Endodermal cell (in vitro differentiated cells): ENCODE measurements at regions not wholly inside any gene's neighbourhood (a gene's known extent, or its start where the extent isn't known, plus 50 kb on each side); places are given as distances from the start of the nearest gene placed in this dataset.

ENCODE experiments used
- DNase-seq: peaks from one replicate; pipeline ENCODE4 v3.0.0-alpha.2; 2017
- H3K27ac ChIP-seq: 2 replicates; pipeline ENCODE4 v1.5.1; 2013; ENCODE audit warnings: mild to moderate bottlenecking, low read depth, low read length, moderate library complexity
- H3K27me3 ChIP-seq: 2 replicates; pipeline ENCODE4 v1.6.1; 2013; ENCODE audit warnings: mild to moderate bottlenecking, low read length, moderate library complexity; ENCODE audit not compliant: insufficient read depth, control insufficient read depth, poor library complexity, severe bottlenecking
- H3K36me3 ChIP-seq: 2 replicates; pipeline ENCODE4 v1.7.0; 2013; ENCODE audit warnings: mild to moderate bottlenecking, low read length, moderate library complexity; ENCODE audit not compliant: control insufficient read depth, insufficient read depth
- H3K4me1 ChIP-seq: one replicate; pipeline ENCODE4 v1.7.0; 2013; ENCODE audit warnings: low read length; ENCODE audit not compliant: control insufficient read depth, insufficient read depth
- H3K4me3 ChIP-seq: 2 replicates; pipeline ENCODE4 v1.5.1; 2013; ENCODE audit warnings: mild to moderate bottlenecking, low read length, moderate library complexity
- H3K9ac ChIP-seq: 2 replicates; pipeline ENCODE4 v1.6.1; 2013; ENCODE audit warnings: mild to moderate bottlenecking, low read length, moderate library complexity; ENCODE audit not compliant: poor library complexity, severe bottlenecking; ENCODE audit errors: extremely low read depth
- H3K9me3 ChIP-seq: 2 replicates; pipeline ENCODE4 v1.6.1; 2013; ENCODE audit warnings: mild to moderate bottlenecking, low read length, moderate library complexity; ENCODE audit not compliant: control insufficient read depth
- H3K27ac Mint-ChIP-seq: 2 replicates; pipeline ENCODE4 v1.8.0; 2020; ENCODE audit warnings: mixed read lengths
- H3K27me3 Mint-ChIP-seq: 2 replicates; pipeline ENCODE4 v1.8.0; 2021; ENCODE audit warnings: mild to moderate bottlenecking, mixed read lengths; ENCODE audit not compliant: insufficient read depth
- H3K36me3 Mint-ChIP-seq: 2 replicates; pipeline ENCODE4 v1.8.0; 2020; ENCODE audit warnings: low read depth, mixed read lengths
- H3K4me1 Mint-ChIP-seq: 2 replicates; pipeline ENCODE4 v1.8.0; 2020; ENCODE audit warnings: mixed read lengths
- H3K4me3 Mint-ChIP-seq: 2 replicates; pipeline ENCODE4 v1.8.0; 2020; ENCODE audit warnings: mild to moderate bottlenecking, moderate library complexity, mixed read lengths
- H3K9me3 Mint-ChIP-seq: 2 replicates; pipeline ENCODE4 v1.8.0; 2020; ENCODE audit warnings: mild to moderate bottlenecking, mixed read lengths
- WGBS, 2 experiments: methylation state at CpG; one replicate each; pipeline versions ENCODE4 v1.1.5 to v1.1.7; 2013; ENCODE audit warnings: missing lambda C conversion rate in 2 of 2, mixed read lengths in 1 of 2; ENCODE audit not compliant: insufficient coverage in 1 of 2, insufficient read length in 1 of 2; 5-methylcytosine and 5-hydroxymethylcytosine counted together
- TF ChIP-seq, protein P1 (sequence below): fragments of 200-600 bp; sonication (generic); conservative IDR thresholded peaks from 2 replicates; pipeline ENCODE4 v1.5.0; 2021; ENCODE audit warnings: antibody characterized with exemption, mild to moderate bottlenecking

DNA sequence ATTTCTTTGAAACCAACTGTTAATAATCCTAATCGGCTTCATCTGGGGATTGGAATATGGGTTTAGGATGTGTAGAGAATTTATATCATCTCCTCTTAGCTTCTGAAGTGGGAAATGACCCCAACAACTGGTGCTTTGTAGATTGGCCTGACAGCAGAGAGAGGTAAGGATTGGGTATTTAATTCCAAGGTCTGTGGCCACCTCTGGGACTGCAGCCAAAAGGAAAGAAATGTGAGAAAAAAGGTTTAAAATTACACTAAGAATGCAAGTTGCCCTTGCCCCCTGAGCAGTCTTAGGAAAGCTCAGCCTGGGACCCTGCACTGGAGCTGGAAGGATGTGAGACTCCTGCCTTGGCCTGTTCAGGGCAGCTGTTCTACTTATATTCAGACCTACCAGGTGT lies 157.1 kb downstream of the FTCDNL1 start:
- Mint-ChIP-seq H3K4me3 (no peak overlapping the region), H3K9me3 (no peaks in the 10 kb centered on the region), H3K36me3 (no peaks in the 10 kb centered on the region), H3K27me3 (peaks cover 2% of the 10 kb centered on the region), H3K4me1 (no peaks in the 10 kb centered on the region), H3K27ac (no peak overlapping the region)
- no peak overlapping the region for H3K9ac ChIP-seq
- no peaks in the 10 kb centered on the region for H3K9me3 ChIP-seq
- no peak overlapping the region for H3K27ac ChIP-seq
- H3K4me3 ChIP-seq: no peak overlapping the region
- TF ChIP-seq, protein P1, sequence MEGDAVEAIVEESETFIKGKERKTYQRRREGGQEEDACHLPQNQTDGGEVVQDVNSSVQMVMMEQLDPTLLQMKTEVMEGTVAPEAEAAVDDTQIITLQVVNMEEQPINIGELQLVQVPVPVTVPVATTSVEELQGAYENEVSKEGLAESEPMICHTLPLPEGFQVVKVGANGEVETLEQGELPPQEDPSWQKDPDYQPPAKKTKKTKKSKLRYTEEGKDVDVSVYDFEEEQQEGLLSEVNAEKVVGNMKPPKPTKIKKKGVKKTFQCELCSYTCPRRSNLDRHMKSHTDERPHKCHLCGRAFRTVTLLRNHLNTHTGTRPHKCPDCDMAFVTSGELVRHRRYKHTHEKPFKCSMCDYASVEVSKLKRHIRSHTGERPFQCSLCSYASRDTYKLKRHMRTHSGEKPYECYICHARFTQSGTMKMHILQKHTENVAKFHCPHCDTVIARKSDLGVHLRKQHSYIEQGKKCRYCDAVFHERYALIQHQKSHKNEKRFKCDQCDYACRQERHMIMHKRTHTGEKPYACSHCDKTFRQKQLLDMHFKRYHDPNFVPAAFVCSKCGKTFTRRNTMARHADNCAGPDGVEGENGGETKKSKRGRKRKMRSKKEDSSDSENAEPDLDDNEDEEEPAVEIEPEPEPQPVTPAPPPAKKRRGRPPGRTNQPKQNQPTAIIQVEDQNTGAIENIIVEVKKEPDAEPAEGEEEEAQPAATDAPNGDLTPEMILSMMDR: peak; percentile 53
- WGBS, 2 experiments: 96 to 100% methylated on average over 1 of the region's 1 CpG
- no peaks in the 10 kb centered on the region for H3K4me1 ChIP-seq
- DNase-seq: no peak
- H3K27me3 ChIP-seq: no peaks in the 10 kb centered on the region
- H3K36me3 ChIP-seq: no peaks in the 10 kb centered on the region

DNA sequence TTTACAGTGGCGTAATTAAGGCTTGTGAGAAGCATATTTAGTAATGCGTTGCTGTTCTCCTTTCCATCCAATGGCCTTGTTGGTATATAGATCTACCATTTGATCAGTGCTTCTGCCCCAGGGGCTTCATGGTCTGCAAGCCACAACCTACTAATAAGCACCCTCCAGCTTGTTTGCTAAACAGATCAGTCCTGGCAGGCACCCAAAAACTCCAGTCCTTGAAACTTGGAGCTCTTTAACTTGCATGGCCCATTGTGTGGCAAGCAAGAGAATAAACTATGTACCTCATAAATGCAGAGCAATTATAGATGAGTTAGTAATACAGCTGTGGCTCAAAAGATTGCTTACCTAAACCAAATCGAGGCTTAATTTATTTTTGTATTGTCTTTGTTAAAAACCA lies 158.5 kb downstream of the FTCDNL1 start:
- no peak overlapping the region for H3K4me3 ChIP-seq

DNA sequence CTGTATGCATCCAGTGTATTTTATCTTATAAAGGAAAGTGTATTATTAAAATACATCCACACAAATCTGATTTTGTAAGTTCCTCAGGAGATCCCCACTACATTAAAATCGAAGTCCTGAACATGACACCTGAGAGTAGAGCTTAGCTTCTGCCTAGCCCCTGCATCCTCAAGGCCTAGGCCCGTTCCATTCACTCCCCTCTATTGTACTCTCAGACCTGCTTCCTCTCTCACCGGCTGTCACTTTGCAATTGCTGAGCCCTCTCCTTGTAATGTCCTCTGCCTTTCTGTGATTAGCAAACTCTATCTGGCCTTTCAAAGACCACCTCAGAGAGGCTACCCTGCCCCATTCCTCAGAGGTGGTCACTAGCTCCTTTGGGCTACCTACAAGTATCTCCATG lies 160.8 kb downstream of the FTCDNL1 start:
- no peaks in the 10 kb centered on the region for H3K4me1 ChIP-seq
- H3K9me3 ChIP-seq: no peaks in the 10 kb centered on the region
- Mint-ChIP-seq H3K4me1 (no peaks in the 10 kb centered on the region), H3K36me3 (no peaks in the 10 kb centered on the region), H3K4me3 (no peak overlapping the region), H3K9me3 (no peaks in the 10 kb centered on the region), H3K27me3 (no peaks in the 10 kb centered on the region), H3K27ac (no peak overlapping the region)
- DNase-seq: no peak
- no peak overlapping the region for H3K4me3 ChIP-seq
- H3K9ac ChIP-seq: no peak overlapping the region
- no peaks in the 10 kb centered on the region for H3K27me3 ChIP-seq
- TF ChIP-seq, protein P1: no peak
- no peaks in the 10 kb centered on the region for H3K36me3 ChIP-seq
- 83 to 84% methylated on average over 2 to 3 of the region's 3 CpGs for WGBS, 2 experiments
- H3K27ac ChIP-seq: no peak overlapping the region

More for the DNA sequence above, 158.5 kb downstream of the FTCDNL1 start:
- DNase-seq: no peak
- Histone ChIP-seq H3K36me3 (no peaks in the 10 kb centered on the region), H3K27me3 (no peaks in the 10 kb centered on the region), H3K27ac (no peak overlapping the region), H3K9me3 (no peaks in the 10 kb centered on the region), H3K9ac (no peak overlapping the region), H3K4me1 (no peaks in the 10 kb centered on the region)
- H3K4me1 Mint-ChIP-seq: no peaks in the 10 kb centered on the region
- H3K36me3 Mint-ChIP-seq: no peaks in the 10 kb centered on the region
- no peak overlapping the region for H3K4me3 Mint-ChIP-seq
- WGBS, 2 experiments: 94 to 100% methylated on average over 3 of the region's 3 CpGs
- no peaks in the 10 kb centered on the region for H3K9me3 Mint-ChIP-seq
- no peaks in the 10 kb centered on the region for H3K27me3 Mint-ChIP-seq
- no peak overlapping the region for H3K27ac Mint-ChIP-seq
- TF ChIP-seq, protein P1: no peak
